ENCODE measurements at regions not wholly inside any gene's neighbourhood (a gene's known extent, or its start where the extent isn't known, plus 50 kb on each side); places are given as distances from the start of the nearest gene placed in this dataset.

DNA sequence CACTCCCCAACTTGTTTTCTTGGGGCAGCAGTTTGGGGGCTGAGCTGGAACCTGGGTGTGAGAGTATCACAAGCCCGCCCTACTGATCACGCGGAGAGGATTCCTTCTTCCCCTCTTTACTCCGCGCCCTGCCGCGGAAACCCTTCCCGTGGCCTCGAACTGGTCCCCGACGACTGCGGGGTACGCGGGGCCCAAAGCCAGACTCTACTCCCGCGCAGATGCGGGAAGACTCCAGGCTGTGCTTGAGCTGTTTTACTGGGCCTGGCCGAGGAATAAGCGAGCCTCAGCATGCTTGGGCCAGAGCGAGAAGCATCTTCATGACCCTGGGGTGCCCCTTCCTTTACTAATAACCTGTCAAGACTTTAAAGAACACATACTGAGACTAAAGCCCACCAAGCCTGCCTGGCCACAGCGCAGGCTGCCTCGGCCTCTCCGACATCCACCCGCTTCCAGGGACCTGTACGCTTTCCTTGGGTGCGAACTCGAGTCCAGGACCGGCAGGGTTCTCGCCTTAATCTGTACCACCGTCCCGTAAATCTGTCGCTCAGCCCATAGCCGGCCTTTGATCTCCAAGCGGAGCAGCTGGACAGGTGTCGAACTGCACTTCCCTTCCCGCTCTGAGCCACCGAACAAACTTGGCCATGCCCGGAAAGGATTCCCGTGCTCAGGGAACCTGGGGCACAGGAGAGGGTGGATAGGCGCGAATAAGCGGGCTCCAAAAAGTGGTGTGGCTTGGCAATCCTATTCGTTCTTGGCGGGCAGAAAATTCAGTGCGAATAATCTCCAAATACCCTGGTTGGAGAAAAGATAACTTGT is 55.0 kb upstream of the TMEM33 start:
- Histone ChIP-seq H3K36me3 (no peaks in the 10 kb centered on the region), H3K9me3 (no peaks in the 10 kb centered on the region), H3K27me3 (peaks cover 0 to 87% (median 49%) of the 10 kb centered on the region in 4 donors), H3K4me1 (peaks cover 17 to 50% (median 30%) of the 10 kb centered on the region in 4 donors), H3K27ac (replicated peaks in 1 of 4) (no peak overlapping the region), H3K4me3 (no peak overlapping the region)
- TF ChIP-seq, protein P1, sequence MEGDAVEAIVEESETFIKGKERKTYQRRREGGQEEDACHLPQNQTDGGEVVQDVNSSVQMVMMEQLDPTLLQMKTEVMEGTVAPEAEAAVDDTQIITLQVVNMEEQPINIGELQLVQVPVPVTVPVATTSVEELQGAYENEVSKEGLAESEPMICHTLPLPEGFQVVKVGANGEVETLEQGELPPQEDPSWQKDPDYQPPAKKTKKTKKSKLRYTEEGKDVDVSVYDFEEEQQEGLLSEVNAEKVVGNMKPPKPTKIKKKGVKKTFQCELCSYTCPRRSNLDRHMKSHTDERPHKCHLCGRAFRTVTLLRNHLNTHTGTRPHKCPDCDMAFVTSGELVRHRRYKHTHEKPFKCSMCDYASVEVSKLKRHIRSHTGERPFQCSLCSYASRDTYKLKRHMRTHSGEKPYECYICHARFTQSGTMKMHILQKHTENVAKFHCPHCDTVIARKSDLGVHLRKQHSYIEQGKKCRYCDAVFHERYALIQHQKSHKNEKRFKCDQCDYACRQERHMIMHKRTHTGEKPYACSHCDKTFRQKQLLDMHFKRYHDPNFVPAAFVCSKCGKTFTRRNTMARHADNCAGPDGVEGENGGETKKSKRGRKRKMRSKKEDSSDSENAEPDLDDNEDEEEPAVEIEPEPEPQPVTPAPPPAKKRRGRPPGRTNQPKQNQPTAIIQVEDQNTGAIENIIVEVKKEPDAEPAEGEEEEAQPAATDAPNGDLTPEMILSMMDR (IDR thresholded peaks at IDR 0.05), result no peak
- intact Hi-C loops (cut with DNase I), result loop anchor here (5.0 kb wide), 1 partner anchor 598 kb away; no protein-coding TSS in a partner anchor
- DNase-seq (ENCODE audit: extremely low spot score), result no peak
- WGBS, result 7% methylated on average over 26 of the region's 45 CpGs

DNA sequence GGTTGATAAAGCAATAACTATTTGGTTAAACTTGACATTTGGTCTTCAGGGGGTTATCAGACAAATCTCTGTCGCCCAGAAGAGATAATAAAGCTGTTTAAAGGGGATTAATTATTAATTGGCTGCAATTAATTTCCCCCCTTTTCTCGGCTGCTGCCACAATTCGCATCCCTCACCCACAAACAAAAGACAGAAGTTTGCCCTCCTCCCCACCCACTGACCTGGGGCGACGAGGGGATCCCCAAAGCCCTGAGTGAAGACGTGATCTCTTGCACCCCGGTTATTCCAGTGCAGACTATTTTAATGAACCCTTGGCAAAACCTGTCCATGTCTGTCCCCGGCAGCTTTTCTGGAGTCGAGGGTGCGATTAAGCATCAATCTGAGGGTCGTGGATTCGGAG is 55.7 kb upstream of the TMEM33 start:
- Histone ChIP-seq H3K4me3 (no peak overlapping the region), H3K4me1 (peaks cover 17 to 50% (median 30%) of the 10 kb centered on the region in 4 donors), H3K36me3 (no peaks in the 10 kb centered on the region), H3K9me3 (no peaks in the 10 kb centered on the region), H3K27me3 (peaks cover 0 to 88% (median 50%) of the 10 kb centered on the region in 4 donors), H3K27ac (replicated peaks in 1 of 4) (no peak overlapping the region)
- intact Hi-C loops (cut with DNase I), result no loop called here
- TF ChIP-seq POLR2A (IDR thresholded peaks at IDR 0.05; ENCODE audit: low read depth) (no peak), EP300 (IDR thresholded peaks at IDR 0.05) (no peak), POLR2AphosphoS5 (IDR thresholded peaks at IDR 0.05) (no peak)
- TF ChIP-seq, protein P1 (IDR thresholded peaks at IDR 0.05), result no peak
- no peak for DNase-seq (ENCODE audit: extremely low spot score)
- WGBS, result 22% methylated on average over 12 of the region's 12 CpGs

DNA sequence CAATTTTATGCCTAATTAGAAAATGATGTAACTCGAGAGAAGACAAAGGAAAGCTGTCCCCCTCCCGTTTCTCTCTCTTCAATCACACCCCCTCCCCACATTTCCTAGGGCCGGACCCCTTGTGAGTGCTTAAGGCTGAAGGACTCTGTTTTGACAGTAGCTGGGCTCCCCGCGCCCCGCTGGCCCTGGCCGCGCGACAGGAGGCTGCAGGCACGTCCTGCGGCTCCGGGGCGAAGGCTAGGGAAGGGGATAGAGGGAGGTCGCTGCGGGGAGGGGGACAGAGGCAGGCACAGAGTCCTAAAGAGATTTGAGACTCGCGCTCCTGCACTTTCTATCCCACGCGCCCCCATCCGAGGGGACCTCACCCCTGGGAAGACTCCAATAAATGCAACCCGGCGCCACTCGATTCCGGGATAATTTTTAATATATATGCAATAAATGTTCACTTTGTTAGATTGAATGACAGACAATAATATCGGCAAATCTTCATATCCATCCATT is 56.2 kb upstream of the TMEM33 start:
- no peak overlapping the region for H3K27ac ChIP-seq (replicated peaks in 1 of 4)
- H3K4me1 ChIP-seq, result peaks cover 17 to 50% (median 30%) of the 10 kb centered on the region in 4 donors
- DNase-seq (ENCODE audit: extremely low spot score), result no peak
- no peaks in the 10 kb centered on the region for H3K36me3 ChIP-seq
- intact Hi-C loops (cut with DNase I), result no loop called here
- no peak overlapping the region for H3K4me3 ChIP-seq
- 37% methylated on average over 24 of the region's 25 CpGs for WGBS
- H3K9me3 ChIP-seq, result no peaks in the 10 kb centered on the region
- H3K27me3 ChIP-seq, result peaks cover 0 to 92% (median 54%) of the 10 kb centered on the region in 4 donors
- no peak for TF ChIP-seq POLR2AphosphoS5 (IDR thresholded peaks at IDR 0.05)
- TF ChIP-seq POLR2A (IDR thresholded peaks at IDR 0.05; ENCODE audit: low read depth), result no peak
- no peak for TF ChIP-seq EP300 (IDR thresholded peaks at IDR 0.05)
- TF ChIP-seq, protein P1 (IDR thresholded peaks at IDR 0.05), result no peak

DNA sequence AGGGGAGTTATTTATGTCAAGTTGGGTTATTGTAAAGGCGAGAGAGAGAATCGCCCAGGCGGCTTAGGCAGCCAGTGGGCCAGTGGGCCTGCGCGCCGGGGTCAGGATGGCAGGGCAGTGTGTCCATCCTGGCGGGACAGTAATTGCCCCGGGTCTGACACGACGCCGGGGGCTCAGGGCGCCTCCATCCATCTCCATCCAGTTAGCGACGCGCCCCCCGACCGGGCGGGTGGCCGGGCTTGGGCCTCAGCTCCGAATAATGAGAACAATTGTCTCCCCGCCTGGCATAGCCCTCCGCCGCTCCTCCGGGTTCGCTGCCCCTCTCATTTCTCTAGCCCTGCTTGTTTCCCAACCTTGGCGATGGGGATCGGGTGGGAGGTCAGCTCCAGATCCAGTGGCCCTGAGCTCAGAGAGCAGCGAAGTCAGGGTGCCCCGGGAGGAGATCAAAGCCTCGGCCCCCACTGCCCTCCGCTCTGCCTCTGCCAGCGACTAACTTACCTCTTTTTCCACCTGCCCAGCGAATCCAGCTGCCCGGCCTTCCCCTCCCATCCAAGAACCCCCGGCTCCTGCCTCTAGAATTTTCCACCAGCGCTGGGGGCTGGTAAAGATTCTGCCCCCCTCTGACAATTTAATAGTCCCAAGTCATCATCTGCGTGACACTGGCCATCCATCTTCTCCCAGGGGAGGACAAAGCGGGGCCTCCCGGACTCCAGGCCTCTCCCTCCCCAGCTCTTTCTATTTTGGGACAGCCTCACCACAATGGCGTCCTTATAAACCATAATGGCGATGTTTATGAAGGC is 56.9 kb upstream of the TMEM33 start:
- Histone ChIP-seq H3K4me3 (no peak overlapping the region), H3K4me1 (peaks cover 18 to 53% (median 33%) of the 10 kb centered on the region in 4 donors), H3K27me3 (peaks cover 0 to 97% (median 60%) of the 10 kb centered on the region in 4 donors), H3K9me3 (no peaks in the 10 kb centered on the region), H3K36me3 (no peaks in the 10 kb centered on the region), H3K27ac (replicated peaks in 1 of 4) (no peak overlapping the region)
- DNase-seq (ENCODE audit: extremely low spot score), result no peak
- no peak for TF ChIP-seq POLR2AphosphoS5 (IDR thresholded peaks at IDR 0.05)
- 32% methylated on average over 21 of the region's 41 CpGs for WGBS
- intact Hi-C loops (cut with DNase I), result no loop called here
